CD4-positive, CD25-positive, alpha-beta regulatory T cell (primary cell): ENCODE measurements at regions not wholly inside any gene's neighbourhood (a gene's known extent, or its start where the extent isn't known, plus 50 kb on each side); places are given as distances from the start of the nearest gene placed in this dataset.

Experiments used
- ATAC-seq, 2 donors: fragments of 150-1000 bp; cut with Tn5 transposase; one replicate each; pipeline ENCODE4 v1.10.0; 2021; ENCODE audit warnings: low read depth in 2 of 2, moderate number of reproducible peaks in 2 of 2, moderate library complexity in 1 of 2
- DNase-seq, 3 donors: peaks; one replicate each; pipeline versions ENCODE4 v3.0.0 to v3.0.0-alpha.2; 2012 to 2022; ENCODE audit warnings: mixed read lengths in 1 of 3
- H3K27ac ChIP-seq: one replicate; pipeline ENCODE4 v1.7.0; 2013; ENCODE audit warnings: mild to moderate bottlenecking, low read length; ENCODE audit not compliant: insufficient read depth, poor library complexity, severe bottlenecking
- H3K27me3 ChIP-seq: one replicate; pipeline ENCODE4 v1.7.0; 2013; ENCODE audit warnings: low read length; ENCODE audit not compliant: control insufficient read depth, insufficient read depth
- H3K36me3 ChIP-seq: one replicate; pipeline ENCODE4 v1.7.0; 2013; ENCODE audit warnings: mild to moderate bottlenecking, low read length, moderate library complexity; ENCODE audit not compliant: control insufficient read depth, insufficient read depth
- H3K4me1 ChIP-seq: 2 replicates; pipeline ENCODE4 v1.7.0; 2013; ENCODE audit warnings: mild to moderate bottlenecking, low read length; ENCODE audit not compliant: insufficient read depth, control insufficient read depth, poor library complexity, severe bottlenecking
- H3K4me3 ChIP-seq: one replicate; pipeline ENCODE4 v1.7.0; 2013; ENCODE audit warnings: low read depth, mild to moderate bottlenecking, low read length, moderate library complexity
- H3K9me3 ChIP-seq, 2 experiments: 1 replicate in 1 of 2; 2 replicates in 1 of 2; pipeline ENCODE4 v1.7.0; 2013; ENCODE audit warnings: low read length in 2 of 2, mild to moderate bottlenecking in 1 of 2, moderate library complexity in 1 of 2; ENCODE audit not compliant: control insufficient read depth in 2 of 2
- H3K27ac Mint-ChIP-seq, 3 donors: one replicate each; pipeline ENCODE4 v1.8.0; 2020 to 2022; ENCODE audit warnings: mild to moderate bottlenecking in 3 of 3, mixed read lengths in 3 of 3, moderate library complexity in 2 of 3
- H3K27me3 Mint-ChIP-seq: one replicate; pipeline ENCODE4 v1.8.0; 2022; ENCODE audit warnings: mild to moderate bottlenecking, mixed read lengths
- H3K36me3 Mint-ChIP-seq: one replicate; pipeline ENCODE4 v1.8.0; 2020; ENCODE audit warnings: mixed read lengths
- H3K4me1 Mint-ChIP-seq, 4 donors: one replicate each; pipeline ENCODE4 v1.8.0; 2020 to 2022; ENCODE audit warnings: mixed read lengths in 4 of 4, mild to moderate bottlenecking in 1 of 4
- H3K4me3 Mint-ChIP-seq, 4 donors: one replicate each; pipeline ENCODE4 v1.8.0; 2020 to 2022; ENCODE audit warnings: mild to moderate bottlenecking in 4 of 4, mixed read lengths in 4 of 4, moderate library complexity in 3 of 4
- H3K9me3 Mint-ChIP-seq, 7 donors: one replicate each; pipeline ENCODE4 v1.8.0; 2020 to 2022; ENCODE audit warnings: mixed read lengths in 7 of 7, mild to moderate bottlenecking in 3 of 7, moderate library complexity in 2 of 7

GRCh38 chr12:46101485-46101869, 111.1 kb upstream of the SCAF11 start:
- H3K9me3 ChIP-seq, result no peaks in the 10 kb centered on the region
- H3K27ac ChIP-seq, result no peak overlapping the region
- DNase-seq (no peak), ATAC-seq (no peak)
- no peak overlapping the region for H3K27ac Mint-ChIP-seq
- H3K4me1 ChIP-seq, result no peaks in the 10 kb centered on the region
- peaks cover 15% of the 10 kb centered on the region for H3K27me3 Mint-ChIP-seq
- H3K27me3 ChIP-seq, result peaks cover 5% of the 10 kb centered on the region
- H3K36me3 ChIP-seq, result no peaks in the 10 kb centered on the region
- H3K4me3 Mint-ChIP-seq, result no peak overlapping the region
- H3K36me3 Mint-ChIP-seq, result no peaks in the 10 kb centered on the region
- no peak overlapping the region for H3K4me3 ChIP-seq
- H3K4me1 Mint-ChIP-seq, result no peaks in the 10 kb centered on the region
- H3K9me3 Mint-ChIP-seq, result peaks cover 1 to 10% (median 3%) of the 10 kb centered on the region in 7 donors

- peaks cover 5% of the 10 kb centered on the region for H3K27me3 ChIP-seq
- Mint-ChIP-seq H3K4me1 (no peaks in the 10 kb centered on the region), H3K36me3 (no peaks in the 10 kb centered on the region), H3K9me3 (peaks cover 1 to 14% (median 4%) of the 10 kb centered on the region in 7 donors), H3K27me3 (peaks cover 21% of the 10 kb centered on the region), H3K27ac (no peak overlapping the region), H3K4me3 (no peak overlapping the region)
- ATAC-seq (no peak), DNase-seq (no peak)
- H3K4me1 ChIP-seq, result no peaks in the 10 kb centered on the region
- no peaks in the 10 kb centered on the region for H3K36me3 ChIP-seq
- no peak overlapping the region for H3K4me3 ChIP-seq
- no peaks in the 10 kb centered on the region for H3K9me3 ChIP-seq
- H3K27ac ChIP-seq, result no peak overlapping the region
Observed at GRCh38 chr12:46100551-46101484, 110.4 kb upstream of the SCAF11 start.

GRCh38 chr12:46089414-46090162, 99.2 kb upstream of the SCAF11 start:
- H3K9me3 ChIP-seq, result peaks cover 13 to 19% of the 10 kb centered on the region in 2 experiments
- Mint-ChIP-seq H3K36me3 (no peaks in the 10 kb centered on the region), H3K4me3 (no peak overlapping the region), H3K27ac (no peak overlapping the region), H3K4me1 (no peaks in the 10 kb centered on the region), H3K9me3 (peaks cover 0 to 10% (median 5%) of the 10 kb centered on the region in 7 donors), H3K27me3 (peaks cover 20% of the 10 kb centered on the region)
- H3K36me3 ChIP-seq, result no peaks in the 10 kb centered on the region
- ATAC-seq, result no peak
- no peaks in the 10 kb centered on the region for H3K4me1 ChIP-seq
- no peak overlapping the region for H3K4me3 ChIP-seq
- H3K27ac ChIP-seq, result no peak overlapping the region
- DNase-seq, result no peak
- peaks cover 9% of the 10 kb centered on the region for H3K27me3 ChIP-seq

GRCh38 chr12:46087916-46088439, 97.6 kb upstream of the SCAF11 start:
- Mint-ChIP-seq H3K4me3 (no peak overlapping the region), H3K27ac (no peak overlapping the region), H3K4me1 (no peaks in the 10 kb centered on the region), H3K9me3 (peaks cover 0 to 14% (median 3%) of the 10 kb centered on the region in 7 donors), H3K27me3 (peaks cover 27% of the 10 kb centered on the region), H3K36me3 (no peaks in the 10 kb centered on the region)
- ATAC-seq (no peak), DNase-seq (no peak)
- H3K4me3 ChIP-seq, result no peak overlapping the region
- no peaks in the 10 kb centered on the region for H3K4me1 ChIP-seq
- no peak overlapping the region for H3K27ac ChIP-seq
- H3K27me3 ChIP-seq, result peaks cover 5% of the 10 kb centered on the region
- H3K9me3 ChIP-seq, result peaks cover 14 to 19% of the 10 kb centered on the region in 2 experiments
- H3K36me3 ChIP-seq, result no peaks in the 10 kb centered on the region

GRCh38 chr12:46084666-46085631, 94.6 kb upstream of the SCAF11 start:
- Histone ChIP-seq H3K27ac (no peak overlapping the region), H3K4me1 (no peaks in the 10 kb centered on the region), H3K36me3 (no peaks in the 10 kb centered on the region), H3K4me3 (no peak overlapping the region), H3K27me3 (peaks cover 2% of the 10 kb centered on the region), H3K9me3 (peaks cover 0 to 5% of the 10 kb centered on the region in 2 experiments)
- DNase-seq (no peak), ATAC-seq (no peak)
- no peaks in the 10 kb centered on the region for H3K36me3 Mint-ChIP-seq
- H3K27ac Mint-ChIP-seq, result no peak overlapping the region
- no peaks in the 10 kb centered on the region for H3K4me1 Mint-ChIP-seq
- peaks cover 25% of the 10 kb centered on the region for H3K27me3 Mint-ChIP-seq
- peaks cover 0 to 16% (median 2%) of the 10 kb centered on the region in 7 donors for H3K9me3 Mint-ChIP-seq
- H3K4me3 Mint-ChIP-seq, result no peak overlapping the region

GRCh38 chr12:46082490-46083200, 92.3 kb upstream of the SCAF11 start:
- no peaks in the 10 kb centered on the region for H3K4me1 ChIP-seq
- no peaks in the 10 kb centered on the region for H3K36me3 ChIP-seq
- no peak overlapping the region for H3K4me3 Mint-ChIP-seq
- no peak for DNase-seq
- H3K9me3 ChIP-seq, result peaks cover 9 to 10% of the 10 kb centered on the region in 2 experiments
- H3K9me3 Mint-ChIP-seq, result peaks cover 0 to 22% (median 5%) of the 10 kb centered on the region in 7 donors
- H3K27me3 Mint-ChIP-seq, result peaks cover 28% of the 10 kb centered on the region
- H3K27ac ChIP-seq, result no peak overlapping the region
- no peaks in the 10 kb centered on the region for H3K27me3 ChIP-seq
- no peaks in the 10 kb centered on the region for H3K36me3 Mint-ChIP-seq
- no peak overlapping the region for H3K4me3 ChIP-seq
- H3K4me1 Mint-ChIP-seq, result no peaks in the 10 kb centered on the region
- no peak for ATAC-seq
- H3K27ac Mint-ChIP-seq, result no peak overlapping the region
